Psoas muscle (tissue), 7 donors: ENCODE measurements at regions not wholly inside any gene's neighbourhood (a gene's known extent, or its start where the extent isn't known, plus 50 kb on each side); places are given as distances from the start of the nearest gene placed in this dataset.

ENCODE experiments used
- ATAC-seq, 4 donors: fragments of 200-7000 bp; cut with Tn5 transposase; one replicate each; pipeline ENCODE4 v1.9.1; 2020; ENCODE audit warnings: moderate library complexity in 3 of 4, mild to moderate bottlenecking in 2 of 4
- DNase-seq, 2 donors: peaks; one replicate each; pipeline ENCODE4 v3.0.0-alpha.2; 2020
- H3K27ac ChIP-seq: fragments of 200-600 bp; one replicate; pipeline ENCODE4 v1.8.0; 2022
- H3K27me3 ChIP-seq, 3 donors: fragments of 200-600 bp in 1 of 3; one replicate each; pipeline versions ENCODE4 v1.6.1 to v1.8.0; 2013 to 2022; ENCODE audit warnings: low read length in 2 of 3, mild to moderate bottlenecking in 2 of 3, moderate library complexity in 1 of 3; ENCODE audit not compliant: insufficient read depth in 3 of 3
- H3K36me3 ChIP-seq, 2 donors: fragments of 200-600 bp in 1 of 2; one replicate each; pipeline versions ENCODE4 v1.6.1 to v1.8.0; 2013 to 2022; ENCODE audit warnings: low read depth in 1 of 2, mild to moderate bottlenecking in 1 of 2, moderate library complexity in 1 of 2; ENCODE audit not compliant: insufficient read depth in 1 of 2
- H3K4me1 ChIP-seq: fragments of 200-600 bp; one replicate; pipeline ENCODE4 v1.8.0; 2022
- H3K4me3 ChIP-seq: fragments of 200-600 bp; one replicate; pipeline ENCODE4 v1.8.0; 2022; ENCODE audit warnings: mild to moderate bottlenecking
- H3K9me3 ChIP-seq: fragments of 200-600 bp; one replicate; pipeline ENCODE4 v1.8.0; 2022
- WGBS, 3 donors: extraction: QIAGEN DNeasy Blood & Tissue Kit; methylation state at CpG; one replicate each; pipeline versions ENCODE4 v1.1.6 to v1.1.7; 2013; 5-methylcytosine and 5-hydroxymethylcytosine counted together
- intact Hi-C, 2 donors: fragments of 100-400 bp; cut with DNase I; formaldehyde crosslinking; loops; one replicate each; pipeline versions ENCODE4 v1.11.0 to v1.14.2; 2022
- TF ChIP-seq, protein P1 (sequence below): fragments of 200-600 bp; IDR thresholded peaks from one replicate; pipeline ENCODE4 v1.8.0; 2022; ENCODE audit warnings: antibody characterized with exemption
- donor health status: healthy with polysubstance abuse.
- donor health status: DM: no; HTN: no; CAD: no; lungs with moderate emphysema.
- donor health status: Bipolar disorder and iron deficiency.
- donor health status: healthy.
- donor health status: DM: yes; HTN: yes; CAD: no.
- donor health status: DM: no; HTN: no; CAD: no.
- donor health status: DM: yes; HTN: yes; CAD: no.

DNA sequence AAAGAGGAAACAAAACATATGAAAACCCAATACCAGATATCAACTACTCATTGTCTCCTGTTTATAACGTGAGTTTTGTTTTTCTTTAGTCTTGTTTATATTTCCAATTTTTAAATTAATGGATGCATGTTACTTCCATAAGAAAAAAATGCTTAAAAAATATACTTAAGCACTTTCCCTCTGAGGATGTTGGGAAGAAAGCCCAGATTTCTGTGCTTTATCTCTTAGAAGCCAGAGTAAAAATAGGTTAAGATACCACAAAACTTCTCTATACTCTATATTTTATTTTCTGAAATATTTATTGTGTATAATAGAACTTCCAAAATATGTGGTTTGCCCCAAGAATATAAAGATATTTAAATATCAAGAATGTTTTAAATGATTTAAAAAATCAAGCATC lies 633.9 kb downstream of the STK39 start:
- Histone ChIP-seq H3K36me3 (no peaks in the 10 kb centered on the region), H3K4me1 (no peaks in the 10 kb centered on the region), H3K27me3 (no peaks in the 10 kb centered on the region), H3K9me3 (no peaks in the 10 kb centered on the region), H3K4me3 (no peak overlapping the region), H3K27ac (no peak overlapping the region)
- 71 to 84% (median 78%) methylated on average over 1 of the region's 1 CpG for WGBS, 3 donors
- no peak for DNase-seq
- intact Hi-C loops = no loop called here
- TF ChIP-seq, protein P1, sequence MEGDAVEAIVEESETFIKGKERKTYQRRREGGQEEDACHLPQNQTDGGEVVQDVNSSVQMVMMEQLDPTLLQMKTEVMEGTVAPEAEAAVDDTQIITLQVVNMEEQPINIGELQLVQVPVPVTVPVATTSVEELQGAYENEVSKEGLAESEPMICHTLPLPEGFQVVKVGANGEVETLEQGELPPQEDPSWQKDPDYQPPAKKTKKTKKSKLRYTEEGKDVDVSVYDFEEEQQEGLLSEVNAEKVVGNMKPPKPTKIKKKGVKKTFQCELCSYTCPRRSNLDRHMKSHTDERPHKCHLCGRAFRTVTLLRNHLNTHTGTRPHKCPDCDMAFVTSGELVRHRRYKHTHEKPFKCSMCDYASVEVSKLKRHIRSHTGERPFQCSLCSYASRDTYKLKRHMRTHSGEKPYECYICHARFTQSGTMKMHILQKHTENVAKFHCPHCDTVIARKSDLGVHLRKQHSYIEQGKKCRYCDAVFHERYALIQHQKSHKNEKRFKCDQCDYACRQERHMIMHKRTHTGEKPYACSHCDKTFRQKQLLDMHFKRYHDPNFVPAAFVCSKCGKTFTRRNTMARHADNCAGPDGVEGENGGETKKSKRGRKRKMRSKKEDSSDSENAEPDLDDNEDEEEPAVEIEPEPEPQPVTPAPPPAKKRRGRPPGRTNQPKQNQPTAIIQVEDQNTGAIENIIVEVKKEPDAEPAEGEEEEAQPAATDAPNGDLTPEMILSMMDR = no peak
- no peak for ATAC-seq

DNA sequence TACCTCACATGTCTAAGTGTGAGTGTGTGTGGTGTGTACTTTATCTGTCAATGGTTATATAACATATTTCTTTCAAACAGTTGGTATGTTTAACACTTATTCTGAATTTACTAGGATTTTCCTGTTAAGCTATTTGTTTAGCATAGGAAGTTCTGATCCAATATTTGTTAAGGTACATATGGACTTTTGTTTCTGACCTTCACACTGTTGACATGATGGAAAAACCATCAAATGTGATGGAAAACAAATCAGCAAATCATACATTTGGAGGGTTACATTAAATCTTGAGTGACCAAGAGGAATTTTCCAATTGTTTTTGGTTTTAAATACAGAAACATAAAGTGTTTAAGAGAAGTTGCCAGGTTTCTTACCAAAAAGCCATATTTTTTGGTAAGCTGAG lies 638.9 kb downstream of the STK39 start:
- no peak for DNase-seq
- Histone ChIP-seq H3K4me3 (no peak overlapping the region), H3K4me1 (no peaks in the 10 kb centered on the region), H3K27ac (no peak overlapping the region), H3K27me3 (no peaks in the 10 kb centered on the region), H3K9me3 (no peaks in the 10 kb centered on the region), H3K36me3 (no peaks in the 10 kb centered on the region)
- TF ChIP-seq, protein P1 = no peak
- ATAC-seq = no peak
- intact Hi-C loops = no loop called here

DNA sequence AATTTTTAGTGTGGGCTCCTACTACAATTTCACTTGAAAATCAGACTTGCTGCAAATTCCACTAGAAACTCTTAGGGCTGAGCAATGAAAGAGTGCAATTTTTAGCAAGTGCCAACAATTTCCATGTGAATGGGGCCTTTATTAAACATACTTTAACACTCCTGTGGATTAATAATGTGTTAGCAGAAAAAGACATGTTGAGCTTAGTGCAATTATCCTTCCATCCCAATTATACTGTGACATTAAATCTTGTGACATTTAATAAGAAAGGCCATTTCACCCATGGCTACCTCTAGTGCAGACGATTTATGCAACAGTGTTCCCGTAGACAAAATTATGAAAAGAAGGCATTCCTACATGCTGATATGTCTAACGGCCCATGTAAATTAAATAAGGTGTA lies 639.7 kb downstream of the STK39 start:
- WGBS, 3 donors = 71 to 85% (median 76%) methylated on average over 3 of the region's 3 CpGs
- Histone ChIP-seq H3K4me3 (no peak overlapping the region), H3K9me3 (no peaks in the 10 kb centered on the region), H3K4me1 (no peaks in the 10 kb centered on the region), H3K36me3 (no peaks in the 10 kb centered on the region), H3K27me3 (no peaks in the 10 kb centered on the region), H3K27ac (no peak overlapping the region)
- intact Hi-C loops = no loop called here
- DNase-seq (no peak), ATAC-seq (no peak)
- TF ChIP-seq, protein P1 = no peak

GRCh38 chr2:167607211-167607610 lies 640.2 kb downstream of the STK39 start:
- intact Hi-C loops = no loop called here
- no peak for DNase-seq
- no peaks in the 10 kb centered on the region for H3K9me3 ChIP-seq
- no peak for ATAC-seq
- no peaks in the 10 kb centered on the region for H3K36me3 ChIP-seq
- TF ChIP-seq, protein P1 = no peak
- WGBS, 3 donors = 78 to 83% (median 80%) methylated on average over 8 of the region's 8 CpGs
- H3K4me1 ChIP-seq = no peaks in the 10 kb centered on the region
- no peak overlapping the region for H3K27ac ChIP-seq
- no peak overlapping the region for H3K4me3 ChIP-seq
- H3K27me3 ChIP-seq = no peaks in the 10 kb centered on the region

- TF ChIP-seq, protein P1 = no peak
- ATAC-seq = no peak
Observed at GRCh38 chr2:167602122-167602521, 645.3 kb downstream of the STK39 start.

More at GRCh38 chr2:167602122-167602521, 645.3 kb downstream of the STK39 start:
- Histone ChIP-seq H3K4me1 (no peaks in the 10 kb centered on the region), H3K36me3 (no peaks in the 10 kb centered on the region), H3K4me3 (no peak overlapping the region), H3K27me3 (no peaks in the 10 kb centered on the region), H3K27ac (no peak overlapping the region), H3K9me3 (no peaks in the 10 kb centered on the region)
- 85 to 94% (median 94%) methylated on average over 1 of the region's 1 CpG for WGBS, 3 donors
- no peak for DNase-seq
- intact Hi-C loops = no loop called here
